Karpas-422 (cell line): ENCODE measurements at regions not wholly inside any gene's neighbourhood (a gene's known extent, or its start where the extent isn't known, plus 50 kb on each side); places are given as distances from the start of the nearest gene placed in this dataset.

Source experiments
- DNase-seq: peaks from one replicate; pipeline ENCODE4 v3.0.0-alpha.2; 2015
- H2AFZ ChIP-seq: fragments of 200-600 bp; sonication (generic); 2 replicates; pipeline ENCODE4 v1.6.1; 2014; ENCODE audit warnings: antibody characterized with exemption, low read length, mixed read lengths
- H3K27ac ChIP-seq: fragments of 200-600 bp; sonication (generic); 2 replicates; pipeline ENCODE4 v1.5.1; 2014; ENCODE audit warnings: mild to moderate bottlenecking, low read length, moderate library complexity
- H3K27me3 ChIP-seq: fragments of 200-600 bp; sonication (generic); 2 replicates; pipeline ENCODE4 v1.6.1; 2014; ENCODE audit warnings: low read length, mixed read lengths
- H3K36me3 ChIP-seq: fragments of 200-600 bp; sonication (generic); 2 replicates; pipeline ENCODE4 v1.6.1; 2014; ENCODE audit warnings: low read length, mixed read lengths; ENCODE audit not compliant: insufficient read depth
- H3K4me1 ChIP-seq: fragments of 200-600 bp; sonication (generic); 2 replicates; pipeline ENCODE4 v1.6.1; 2014; ENCODE audit warnings: mild to moderate bottlenecking, low read length, mixed read lengths
- H3K4me2 ChIP-seq: fragments of 200-600 bp; sonication (generic); 2 replicates; pipeline ENCODE4 v1.6.1; 2014; ENCODE audit warnings: low read length, low read depth, mild to moderate bottlenecking; ENCODE audit not compliant: poor library complexity, severe bottlenecking
- H3K4me3 ChIP-seq: fragments of 200-600 bp; sonication (generic); 2 replicates; pipeline ENCODE4 v1.5.1; 2014; ENCODE audit warnings: mild to moderate bottlenecking, antibody characterized with exemption, low read length, mixed read lengths
- H3K79me2 ChIP-seq: fragments of 200-600 bp; sonication (generic); 2 replicates; pipeline ENCODE4 v1.6.1; 2014; ENCODE audit warnings: mild to moderate bottlenecking, low read length, mixed read lengths
- H3K9ac ChIP-seq: fragments of 200-600 bp; sonication (generic); 2 replicates; pipeline ENCODE4 v1.6.0; 2014; ENCODE audit warnings: low read length
- H3K9me2 ChIP-seq: fragments of 200-600 bp; sonication (generic), shearing (Covaris generic); replicated peaks from 2 replicates; pipeline ENCODE4 v1.6.0; 2014; ENCODE audit warnings: mild to moderate bottlenecking, low read length, moderate library complexity; ENCODE audit not compliant: insufficient read depth
- H3K9me3 ChIP-seq: fragments of 300-700, 200-600 bp; sonication (generic); 2 replicates; pipeline ENCODE4 v1.6.1; 2014; ENCODE audit warnings: low read length, mixed read lengths
- H4K20me1 ChIP-seq: fragments of 200-600 bp; sonication (generic); 2 replicates; pipeline ENCODE4 v1.6.1; 2014; ENCODE audit warnings: mild to moderate bottlenecking, antibody characterized with exemption, low read length, low read depth; ENCODE audit not compliant: insufficient read depth

- no peaks in the 10 kb centered on the region for H3K4me1 ChIP-seq
- H3K9ac ChIP-seq: no peak overlapping the region
These were observed 81.4 kb upstream of the CNIH3 start for GRCh38 chr1:224534731-224535130.

GRCh38 chr1:224535641-224536040 lies 80.5 kb upstream of the CNIH3 start:
- Histone ChIP-seq H3K4me3 (no peak overlapping the region), H3K79me2 (no peaks in the 10 kb centered on the region), H2AFZ (no peak overlapping the region), H3K9me2 (no peaks in the 10 kb centered on the region), H3K4me1 (no peaks in the 10 kb centered on the region), H3K9ac (no peak overlapping the region), H3K9me3 (no peaks in the 10 kb centered on the region), H4K20me1 (no peaks in the 10 kb centered on the region), H3K36me3 (no peaks in the 10 kb centered on the region), H3K27me3 (no peaks in the 10 kb centered on the region), H3K27ac (no peak overlapping the region), H3K4me2 (no peak overlapping the region)
- DNase-seq: no peak

More at GRCh38 chr1:224534731-224535130, 81.4 kb upstream of the CNIH3 start:
- Histone ChIP-seq H3K27me3 (no peaks in the 10 kb centered on the region), H3K9me3 (no peaks in the 10 kb centered on the region), H3K4me3 (no peak overlapping the region), H3K9me2 (no peaks in the 10 kb centered on the region), H4K20me1 (no peaks in the 10 kb centered on the region), H3K27ac (no peak overlapping the region), H2AFZ (no peak overlapping the region), H3K36me3 (no peaks in the 10 kb centered on the region), H3K79me2 (no peaks in the 10 kb centered on the region), H3K4me2 (no peak overlapping the region)
- DNase-seq: no peak

GRCh38 chr1:224539971-224540370 lies 76.1 kb upstream of the CNIH3 start:
- H3K4me2 ChIP-seq: no peak overlapping the region
- H3K4me1 ChIP-seq: no peaks in the 10 kb centered on the region
- no peak overlapping the region for H2AFZ ChIP-seq
- no peak for DNase-seq
- no peak overlapping the region for H3K9ac ChIP-seq
- no peak overlapping the region for H3K27ac ChIP-seq
- no peaks in the 10 kb centered on the region for H3K9me3 ChIP-seq
- H3K4me3 ChIP-seq: no peak overlapping the region
- no peaks in the 10 kb centered on the region for H3K9me2 ChIP-seq
- H4K20me1 ChIP-seq: no peaks in the 10 kb centered on the region
- no peaks in the 10 kb centered on the region for H3K27me3 ChIP-seq
- no peaks in the 10 kb centered on the region for H3K79me2 ChIP-seq
- H3K36me3 ChIP-seq: no peaks in the 10 kb centered on the region

- no peak for DNase-seq
- Histone ChIP-seq H3K4me1 (no peaks in the 10 kb centered on the region), H3K27ac (no peak overlapping the region), H3K9ac (no peak overlapping the region), H3K79me2 (no peaks in the 10 kb centered on the region), H3K9me2 (no peaks in the 10 kb centered on the region), H3K9me3 (no peaks in the 10 kb centered on the region), H3K4me3 (no peak overlapping the region), H3K36me3 (no peaks in the 10 kb centered on the region), H3K27me3 (no peaks in the 10 kb centered on the region), H3K4me2 (no peak overlapping the region), H4K20me1 (no peaks in the 10 kb centered on the region), H2AFZ (no peak overlapping the region)
These were observed 75.6 kb upstream of the CNIH3 start for GRCh38 chr1:224540535-224540934.

- Histone ChIP-seq H3K4me1 (no peaks in the 10 kb centered on the region), H3K27ac (no peak overlapping the region), H4K20me1 (no peaks in the 10 kb centered on the region), H3K9me2 (no peaks in the 10 kb centered on the region), H3K9ac (no peak overlapping the region), H3K4me2 (no peak overlapping the region), H3K4me3 (no peak overlapping the region), H2AFZ (no peak overlapping the region), H3K27me3 (no peaks in the 10 kb centered on the region), H3K36me3 (no peaks in the 10 kb centered on the region), H3K79me2 (no peaks in the 10 kb centered on the region), H3K9me3 (no peaks in the 10 kb centered on the region)
- no peak for DNase-seq
These were observed 74.9 kb upstream of the CNIH3 start for GRCh38 chr1:224541072-224541790.

GRCh38 chr1:224541901-224542630 lies 74.1 kb upstream of the CNIH3 start:
- no peak overlapping the region for H2AFZ ChIP-seq
- no peak for DNase-seq

GRCh38 chr1:224542783-224543440 lies 73.2 kb upstream of the CNIH3 start:
- Histone ChIP-seq H3K79me2 (no peaks in the 10 kb centered on the region), H3K4me2 (no peak overlapping the region), H3K36me3 (no peaks in the 10 kb centered on the region), H3K9me2 (no peaks in the 10 kb centered on the region), H3K9me3 (no peaks in the 10 kb centered on the region), H3K27ac (no peak overlapping the region), H3K27me3 (no peaks in the 10 kb centered on the region), H4K20me1 (no peaks in the 10 kb centered on the region), H3K9ac (no peak overlapping the region), H3K4me3 (no peak overlapping the region), H3K4me1 (no peaks in the 10 kb centered on the region), H2AFZ (no peak overlapping the region)
- DNase-seq: no peak

More at GRCh38 chr1:224541901-224542630, 74.1 kb upstream of the CNIH3 start:
- no peaks in the 10 kb centered on the region for H3K4me1 ChIP-seq
- no peaks in the 10 kb centered on the region for H3K27me3 ChIP-seq
- H3K36me3 ChIP-seq: no peaks in the 10 kb centered on the region
- H3K4me2 ChIP-seq: no peak overlapping the region
- no peak overlapping the region for H3K4me3 ChIP-seq
- no peaks in the 10 kb centered on the region for H4K20me1 ChIP-seq
- H3K9me2 ChIP-seq: no peaks in the 10 kb centered on the region
- no peaks in the 10 kb centered on the region for H3K79me2 ChIP-seq
- no peaks in the 10 kb centered on the region for H3K9me3 ChIP-seq
- H3K27ac ChIP-seq: no peak overlapping the region
- H3K9ac ChIP-seq: no peak overlapping the region

GRCh38 chr1:224543453-224543852 lies 72.7 kb upstream of the CNIH3 start:
- Histone ChIP-seq H3K9ac (no peak overlapping the region), H3K4me3 (no peak overlapping the region), H4K20me1 (no peaks in the 10 kb centered on the region), H3K9me3 (no peaks in the 10 kb centered on the region), H3K36me3 (no peaks in the 10 kb centered on the region), H3K27ac (no peak overlapping the region), H3K27me3 (no peaks in the 10 kb centered on the region), H3K79me2 (no peaks in the 10 kb centered on the region), H3K9me2 (no peaks in the 10 kb centered on the region), H2AFZ (no peak overlapping the region), H3K4me1 (no peaks in the 10 kb centered on the region), H3K4me2 (no peak overlapping the region)
- DNase-seq: no peak
